ENCODE measurements at regions not wholly inside any gene's neighbourhood (a gene's known extent, or its start where the extent isn't known, plus 50 kb on each side); places are given as distances from the start of the nearest gene placed in this dataset.
A peak's percentile ranks its signal among the peaks of the same experiment; 100 is the strongest.
"Not testable (repeated sequence)": the region's sequence is repeated elsewhere in the genome, so short reads cannot be mapped to it uniquely, and the experiment has no call there.

- Histone ChIP-seq H3K36me3 (ENCODE audit: insufficient read depth, low read length) (no peaks in the 10 kb centered on the region), H2AFZ (ENCODE audit: low read depth, low read length) (peak overlapping the region; percentile 85), H3K27me3 (ENCODE audit: insufficient read depth, low read length) (no peaks in the 10 kb centered on the region), H3K4me1 (ENCODE audit: insufficient read depth, low read length) (peaks cover 14% of the 10 kb centered on the region), H3K9me3 (ENCODE audit: low read length) (no peaks in the 10 kb centered on the region), H3K4me3 (ENCODE audit: low read length) (no peak overlapping the region)
Observed at GRCh38 chr18:58805467-58806187, 59.0 kb upstream of the ZNF532 start.

- H3K9me3 ChIP-seq (ENCODE audit: low read length), result no peaks in the 10 kb centered on the region
- peaks cover 14% of the 10 kb centered on the region for H3K4me1 ChIP-seq (ENCODE audit: insufficient read depth, low read length)
- H3K4me3 ChIP-seq (ENCODE audit: low read length), result no peak overlapping the region
- no peaks in the 10 kb centered on the region for H3K36me3 ChIP-seq (ENCODE audit: insufficient read depth, low read length)
- H3K27me3 ChIP-seq (ENCODE audit: insufficient read depth, low read length), result no peaks in the 10 kb centered on the region
- no peak overlapping the region for H2AFZ ChIP-seq (ENCODE audit: low read depth, low read length)
Observed at GRCh38 chr18:58806826-58807714, 57.6 kb upstream of the ZNF532 start.

- H3K4me1 ChIP-seq (ENCODE audit: insufficient read depth, low read length), result peaks cover 14% of the 10 kb centered on the region
- H3K4me3 ChIP-seq (ENCODE audit: low read length), result no peak overlapping the region
- no peaks in the 10 kb centered on the region for H3K27me3 ChIP-seq (ENCODE audit: insufficient read depth, low read length)
- no peak overlapping the region for H2AFZ ChIP-seq (ENCODE audit: low read depth, low read length)
- no peaks in the 10 kb centered on the region for H3K36me3 ChIP-seq (ENCODE audit: insufficient read depth, low read length)
- H3K9me3 ChIP-seq (ENCODE audit: low read length), result no peaks in the 10 kb centered on the region
Observed at GRCh38 chr18:58807766-58808165, 56.9 kb upstream of the ZNF532 start.

GRCh38 chr18:58808349-58808748 is 56.3 kb upstream of the ZNF532 start:
- H3K27me3 ChIP-seq (ENCODE audit: insufficient read depth, low read length), result no peaks in the 10 kb centered on the region
- peaks cover 14% of the 10 kb centered on the region for H3K4me1 ChIP-seq (ENCODE audit: insufficient read depth, low read length)
- no peaks in the 10 kb centered on the region for H3K9me3 ChIP-seq (ENCODE audit: low read length)
- no peak overlapping the region for H3K4me3 ChIP-seq (ENCODE audit: low read length)
- H3K36me3 ChIP-seq (ENCODE audit: insufficient read depth, low read length), result no peaks in the 10 kb centered on the region
- H2AFZ ChIP-seq (ENCODE audit: low read depth, low read length), result no peak overlapping the region

GRCh38 chr18:58811859-58812258 is 52.8 kb upstream of the ZNF532 start:
- not testable (repeated sequence) for H3K36me3 ChIP-seq (ENCODE audit: insufficient read depth, low read length); H3K27me3 ChIP-seq (ENCODE audit: insufficient read depth, low read length); H2AFZ ChIP-seq (ENCODE audit: low read depth, low read length); H3K4me1 ChIP-seq (ENCODE audit: insufficient read depth, low read length); H3K4me3 ChIP-seq (ENCODE audit: low read length); H3K9me3 ChIP-seq (ENCODE audit: low read length)

GRCh38 chr18:58813105-58813504 is 51.6 kb upstream of the ZNF532 start:
- Histone ChIP-seq H3K36me3 (ENCODE audit: insufficient read depth, low read length) (no peaks in the 10 kb centered on the region), H3K4me1 (ENCODE audit: insufficient read depth, low read length) (no peaks in the 10 kb centered on the region), H3K4me3 (ENCODE audit: low read length) (no peak overlapping the region), H3K27me3 (ENCODE audit: insufficient read depth, low read length) (no peaks in the 10 kb centered on the region), H2AFZ (ENCODE audit: low read depth, low read length) (no peak overlapping the region), H3K9me3 (ENCODE audit: low read length) (no peaks in the 10 kb centered on the region)

- Histone ChIP-seq H2AFZ (ENCODE audit: low read depth, low read length) (no peak overlapping the region), H3K9me3 (ENCODE audit: low read length) (no peaks in the 10 kb centered on the region), H3K4me3 (ENCODE audit: low read length) (no peak overlapping the region), H3K4me1 (ENCODE audit: insufficient read depth, low read length) (no peaks in the 10 kb centered on the region), H3K27me3 (ENCODE audit: insufficient read depth, low read length) (no peaks in the 10 kb centered on the region), H3K36me3 (ENCODE audit: insufficient read depth, low read length) (no peaks in the 10 kb centered on the region)
Observed at GRCh38 chr18:58813561-58814225, 51.0 kb upstream of the ZNF532 start.

GRCh38 chr18:58814317-58814716 is 50.4 kb upstream of the ZNF532 start:
- H2AFZ ChIP-seq (ENCODE audit: low read depth, low read length), result no peak overlapping the region
- no peaks in the 10 kb centered on the region for H3K9me3 ChIP-seq (ENCODE audit: low read length)
- H3K36me3 ChIP-seq (ENCODE audit: insufficient read depth, low read length), result no peaks in the 10 kb centered on the region
- no peak overlapping the region for H3K4me3 ChIP-seq (ENCODE audit: low read length)
- H3K4me1 ChIP-seq (ENCODE audit: insufficient read depth, low read length), result no peaks in the 10 kb centered on the region
- H3K27me3 ChIP-seq (ENCODE audit: insufficient read depth, low read length), result no peaks in the 10 kb centered on the region

Measured in neuron (in vitro differentiated cells).